HG03045 (cell line): ENCODE measurements at regions not wholly inside any gene's neighbourhood (a gene's known extent, or its start where the extent isn't known, plus 50 kb on each side); places are given as distances from the start of the nearest gene placed in this dataset.

Source experiments
- ATAC-seq: cut with Tn5 transposase; IDR thresholded peaks from one replicate; pipeline ENCODE4 v1.9.1; 2021; ENCODE audit warnings: mild to moderate bottlenecking, moderate library complexity; ENCODE audit not compliant: unreplicated experiment

DNA sequence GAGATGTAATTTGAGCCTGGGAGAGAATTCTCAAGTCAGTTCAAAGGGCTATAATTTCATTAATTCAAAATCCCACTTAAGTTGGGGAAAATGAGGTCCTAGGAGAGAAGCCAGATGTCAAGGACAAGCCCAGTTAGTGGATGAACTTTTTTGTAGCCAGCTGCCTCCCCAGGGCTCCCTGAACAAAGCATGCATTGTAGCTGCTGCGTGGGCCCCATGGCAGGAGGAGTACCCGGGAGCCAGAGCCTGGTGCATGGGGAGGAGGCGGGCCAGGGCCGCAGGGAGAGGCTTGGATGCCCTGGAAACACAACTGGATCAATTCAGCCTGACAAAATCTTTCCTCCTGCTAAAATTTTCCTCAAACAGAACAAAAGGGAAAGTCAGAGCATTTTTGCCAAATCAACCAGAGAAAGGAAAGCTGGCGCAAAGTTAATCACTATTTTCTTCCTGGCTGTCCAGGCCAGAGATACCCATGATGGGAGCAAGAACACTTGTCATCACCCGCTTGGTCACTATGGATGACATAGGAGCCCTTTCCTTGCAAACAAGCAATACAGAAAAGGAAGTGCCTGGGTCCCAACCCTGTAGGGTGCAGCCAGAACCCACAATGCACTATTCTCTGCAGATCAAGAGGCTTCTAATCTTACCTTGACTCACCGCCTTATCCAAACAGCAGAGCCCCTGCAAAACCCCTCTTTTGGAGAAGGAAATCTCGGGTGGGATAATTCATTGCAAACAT is 248.1 kb upstream of the RAB4A start:
- no peak for ATAC-seq

DNA sequence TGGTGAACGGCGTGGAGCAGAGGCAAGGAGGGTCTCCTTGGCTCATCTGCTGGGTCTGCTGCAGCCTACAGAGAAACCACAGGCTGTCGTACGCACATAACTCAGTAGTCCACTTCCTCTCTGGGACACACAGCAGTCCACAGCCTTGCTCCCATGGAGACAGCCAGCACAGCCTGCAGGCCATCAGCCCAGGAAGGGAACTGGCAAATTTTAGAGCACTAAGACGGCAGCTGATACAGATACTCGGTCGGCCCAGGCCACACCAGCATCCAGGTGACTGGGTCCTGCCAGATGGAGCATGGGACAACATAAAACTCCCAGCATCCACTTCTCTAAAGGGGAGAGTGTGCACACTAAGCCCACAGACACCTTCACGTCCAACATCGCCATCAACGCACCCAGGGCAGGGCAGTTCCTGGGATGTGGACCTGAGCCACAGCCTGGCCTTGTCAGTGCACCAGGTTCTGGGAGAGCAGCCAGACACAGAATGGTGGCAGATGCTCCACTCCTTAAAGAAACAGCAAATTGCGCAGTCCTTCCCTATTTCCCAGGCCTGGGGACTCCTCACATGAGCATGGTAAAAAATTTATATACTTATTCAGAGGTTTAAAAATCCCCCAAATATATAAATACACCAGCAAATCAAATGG is 247.1 kb upstream of the RAB4A start:
- ATAC-seq: no peak

GRCh38 chr1:229024528-229025130 is 246.3 kb upstream of the RAB4A start:
- ATAC-seq: no peak

DNA sequence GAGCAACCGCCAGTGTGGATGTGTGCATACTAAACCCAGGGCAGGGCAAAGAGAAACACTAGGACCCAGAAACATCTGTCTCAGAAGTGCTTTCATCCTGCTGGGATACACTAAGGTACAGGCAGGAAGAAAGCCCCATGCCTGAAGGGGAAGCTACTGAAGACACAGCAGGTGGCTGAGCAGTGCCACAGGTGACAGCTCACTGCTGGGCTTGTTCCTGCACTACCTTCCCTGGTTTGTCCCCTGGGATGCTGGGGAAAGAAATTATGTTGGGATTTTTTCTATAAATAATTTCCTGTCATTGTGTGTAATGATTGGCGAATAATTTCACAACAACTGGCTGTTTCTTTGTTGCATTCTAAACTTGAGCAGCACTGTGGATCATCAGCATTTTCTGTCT is 245.3 kb upstream of the RAB4A start:
- no peak for ATAC-seq

DNA sequence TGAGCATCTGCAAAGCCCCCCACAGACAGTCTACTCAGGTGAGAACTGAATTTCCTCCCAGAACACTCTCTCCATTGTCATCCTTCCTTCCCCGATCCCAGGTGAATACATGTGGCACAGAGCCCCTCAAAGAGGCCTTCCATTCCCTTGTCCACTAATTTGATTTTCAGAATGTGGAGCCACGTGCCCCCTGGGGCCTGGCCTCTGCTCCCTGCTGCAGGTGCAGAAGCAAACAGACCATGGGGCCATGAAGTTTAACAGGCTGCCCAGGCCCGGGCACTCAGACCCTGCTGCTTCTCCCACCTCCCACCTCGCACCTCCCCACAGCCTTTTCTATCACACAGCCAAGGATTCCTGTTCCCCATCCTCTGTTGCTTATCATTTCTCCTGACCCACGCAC is 243.8 kb upstream of the RAB4A start:
- no peak for ATAC-seq

DNA sequence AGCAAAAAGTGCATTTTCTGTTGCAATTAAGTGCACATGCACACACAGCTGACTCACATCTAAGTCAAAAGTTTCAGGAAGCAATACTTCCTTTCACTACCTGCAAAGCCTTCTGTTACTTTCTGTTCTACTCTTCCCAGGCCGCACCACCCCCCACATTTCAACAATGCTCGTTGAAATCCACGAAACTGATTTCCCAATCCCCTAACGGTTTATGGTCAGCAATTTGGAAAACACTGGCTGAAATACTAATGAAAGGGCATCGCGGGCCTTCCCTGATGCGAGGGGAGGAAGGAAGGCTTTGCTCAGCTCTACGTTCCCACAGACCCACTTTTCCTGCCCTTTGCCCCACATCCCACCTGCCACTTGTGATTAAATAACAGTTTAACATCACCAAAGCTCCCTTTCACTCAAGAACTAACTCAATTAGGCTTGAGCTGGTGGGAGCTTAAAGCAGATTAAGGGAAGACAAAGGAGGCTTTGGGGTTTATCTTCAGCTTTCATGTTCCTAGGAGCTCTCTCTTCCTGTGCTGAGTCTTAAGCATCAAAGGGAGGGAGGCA is 243.2 kb upstream of the RAB4A start:
- ATAC-seq: no peak

GRCh38 chr1:229028544-229028943 is 242.4 kb upstream of the RAB4A start:
- ATAC-seq: no peak

DNA sequence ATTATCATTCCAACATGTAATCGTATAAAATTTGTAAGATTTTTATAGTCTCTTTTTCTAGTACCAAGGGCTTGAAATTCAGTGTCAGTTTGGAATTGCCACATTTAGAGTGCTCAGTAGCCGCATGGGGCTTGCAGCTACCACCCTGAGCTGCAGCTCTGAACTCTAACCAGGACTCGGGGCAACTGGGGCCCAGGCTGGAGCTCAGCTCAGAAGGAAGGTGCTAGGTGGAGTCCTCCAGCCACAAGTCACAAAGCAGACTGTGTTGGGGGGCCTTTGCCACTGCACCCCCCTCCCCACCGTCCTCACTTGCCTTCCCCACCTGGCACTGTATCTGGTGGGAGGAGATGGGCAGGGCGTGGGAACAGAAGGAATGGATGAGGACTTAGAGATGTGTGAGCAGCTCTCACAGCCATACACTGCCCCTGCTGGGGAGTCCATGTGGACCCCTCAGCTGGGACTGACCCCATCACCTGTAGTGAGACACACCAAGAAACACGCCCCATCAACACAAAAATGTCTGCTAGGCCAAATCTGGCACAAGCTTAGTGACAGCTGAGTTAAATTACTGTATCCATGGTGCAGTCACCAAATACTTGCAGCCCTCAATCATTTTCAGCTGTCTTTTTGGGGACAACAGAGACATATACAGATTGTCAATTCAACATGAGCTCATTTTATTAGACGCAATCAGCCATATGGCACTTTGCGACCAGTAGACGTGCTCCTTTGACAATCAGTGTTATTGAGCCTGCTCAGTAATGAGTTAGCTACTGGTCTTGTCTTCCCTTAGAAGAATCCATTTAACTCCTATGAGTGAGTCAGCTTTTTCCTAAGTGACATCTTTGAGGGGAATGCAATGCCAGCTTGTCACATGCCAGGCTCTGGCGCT is 241.7 kb upstream of the RAB4A start:
- ATAC-seq: no peak

DNA sequence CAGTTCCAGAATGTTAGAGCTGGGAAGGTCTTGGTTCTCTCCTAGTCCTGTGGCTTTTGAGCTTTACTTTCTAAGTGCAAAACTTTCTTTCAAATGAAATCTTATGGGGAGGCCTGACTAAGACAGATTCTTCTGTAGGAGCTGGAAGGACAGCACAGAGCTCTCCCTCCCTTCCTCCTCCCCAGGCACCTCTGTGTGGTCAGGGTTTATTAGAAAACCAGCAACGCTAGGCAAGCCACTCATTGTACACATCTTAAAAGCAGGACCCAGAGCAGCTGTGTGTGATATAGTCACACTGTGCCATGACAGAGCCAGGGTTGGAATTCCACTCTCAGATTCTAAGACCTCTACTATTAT is 241.1 kb upstream of the RAB4A start:
- ATAC-seq: no peak

GRCh38 chr1:229030630-229031029 is 240.3 kb upstream of the RAB4A start:
- no peak for ATAC-seq

DNA sequence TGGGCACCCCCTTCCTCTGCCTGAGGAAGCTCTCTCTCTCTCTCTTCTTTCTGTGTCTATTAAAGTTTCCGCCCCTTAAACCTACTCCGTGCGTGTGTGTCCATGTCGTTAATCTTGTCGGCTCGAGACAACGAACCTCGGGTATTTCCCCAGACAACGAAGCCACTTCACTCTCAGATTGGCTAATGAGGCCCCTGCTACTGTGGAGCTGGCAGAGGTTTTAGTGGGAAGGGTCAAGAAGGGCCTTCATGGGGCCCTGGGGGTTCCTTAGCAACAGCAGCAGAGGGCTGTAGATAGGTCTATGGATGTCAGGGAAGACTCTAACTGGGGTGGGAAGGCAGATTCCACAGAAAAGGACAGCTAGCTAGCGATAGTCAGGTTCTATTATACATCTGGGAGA is 239.8 kb upstream of the RAB4A start:
- ATAC-seq: no peak

GRCh38 chr1:229031481-229032341 is 239.2 kb upstream of the RAB4A start:
- no peak for ATAC-seq

DNA sequence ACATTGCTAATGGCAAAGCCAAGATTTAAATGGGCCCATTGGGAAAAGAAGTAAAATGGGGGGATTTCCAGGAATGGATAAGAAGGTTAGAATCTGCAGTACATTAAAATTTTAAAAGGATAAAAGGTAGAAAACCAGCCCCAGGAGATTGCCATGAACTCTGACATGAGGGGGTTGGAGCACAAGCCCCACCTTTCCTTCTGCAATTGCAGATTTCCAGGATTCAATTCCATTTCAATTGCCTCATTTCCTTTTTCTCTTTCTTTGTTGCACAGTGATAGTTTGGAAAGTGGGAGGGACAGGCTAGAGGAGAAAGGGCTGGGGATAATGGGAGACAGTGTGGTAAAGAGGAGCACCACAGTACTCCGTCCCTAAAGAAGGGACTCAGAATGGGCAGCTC is 238.5 kb upstream of the RAB4A start:
- no peak for ATAC-seq

- no peak for ATAC-seq
These were observed 237.4 kb upstream of the RAB4A start for GRCh38 chr1:229033480-229033879.

- no peak for ATAC-seq
These were observed 236.6 kb upstream of the RAB4A start for GRCh38 chr1:229034342-229034741.

DNA sequence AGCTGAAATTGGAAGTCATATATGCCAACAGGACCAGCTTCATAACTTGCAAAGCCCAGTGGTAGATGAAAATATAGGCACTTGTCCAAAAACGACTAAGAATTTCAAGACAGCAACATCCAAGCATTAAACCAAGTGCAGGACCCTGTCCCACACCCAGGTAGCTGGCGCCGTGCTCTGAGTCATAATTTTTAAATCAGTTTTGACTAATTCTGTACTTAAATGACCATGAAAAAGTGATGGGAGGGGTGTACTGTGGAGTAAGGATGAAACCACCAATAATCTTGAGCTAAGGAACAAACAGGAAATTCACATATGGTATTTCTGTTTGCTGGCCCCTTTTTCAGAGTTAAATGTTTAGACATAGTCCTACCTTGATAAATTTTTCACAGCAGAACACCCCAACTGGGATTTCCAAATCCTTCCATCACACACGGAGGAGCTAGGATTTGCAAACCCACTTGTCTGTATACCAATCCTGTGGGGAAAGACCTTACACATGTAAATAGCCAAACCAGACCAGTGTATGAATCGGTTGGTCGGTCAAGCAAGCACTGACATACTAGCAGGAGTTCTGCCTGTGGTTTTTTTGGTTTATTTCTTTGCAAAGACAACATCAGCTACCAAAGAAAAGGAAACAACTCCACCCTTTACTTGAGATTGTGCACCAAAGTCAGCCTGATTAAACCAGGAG is 235.7 kb upstream of the RAB4A start:
- peak; percentile 84 for ATAC-seq

DNA sequence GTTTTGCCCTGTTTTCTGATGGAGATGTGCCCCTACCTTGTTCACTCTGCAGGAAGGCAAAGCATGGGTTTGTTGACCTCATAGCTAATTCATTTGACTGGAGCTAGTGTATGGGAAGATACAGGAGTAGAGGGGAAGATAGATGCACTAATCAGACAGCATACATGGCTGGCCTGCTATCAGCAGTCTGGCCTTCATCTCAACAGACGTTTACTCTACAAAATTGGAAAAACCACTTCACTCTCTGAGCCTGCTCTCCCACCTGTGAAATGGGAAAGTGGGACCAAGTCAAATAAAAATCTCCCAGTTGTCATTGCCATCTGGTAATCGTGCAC is 235.2 kb upstream of the RAB4A start:
- ATAC-seq: peak; percentile 15

DNA sequence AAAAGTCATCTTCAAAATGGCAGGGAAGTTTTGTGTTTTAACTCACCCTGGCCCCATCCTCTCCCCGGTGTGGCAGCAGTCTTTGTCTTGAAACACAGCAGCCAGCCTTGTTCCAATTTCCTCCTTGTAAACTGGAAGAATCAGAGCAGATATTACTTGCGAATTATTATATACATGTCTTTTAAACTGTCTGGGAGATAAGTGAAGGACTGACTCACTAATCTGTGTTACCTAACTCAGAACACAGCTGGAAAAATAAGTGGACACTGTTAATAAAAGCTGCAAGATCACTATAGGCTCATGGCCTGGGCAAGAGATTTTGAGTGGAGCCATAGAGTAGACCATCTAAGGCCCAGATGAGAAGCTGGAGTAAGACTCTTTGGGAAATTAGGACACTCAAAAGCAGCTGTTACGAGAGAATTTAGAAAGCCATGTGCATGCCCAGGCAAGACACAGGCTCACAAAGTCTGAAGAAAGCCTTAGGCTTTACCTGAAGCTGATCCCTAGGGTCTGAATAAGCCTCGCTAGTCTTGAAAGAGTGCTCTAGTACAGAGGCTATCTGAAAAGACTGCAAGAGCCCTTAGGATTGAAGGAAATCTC is 233.0 kb upstream of the RAB4A start:
- ATAC-seq: no peak

- ATAC-seq: no peak
These were observed 230.1 kb upstream of the RAB4A start for GRCh38 chr1:229040630-229041358.
